ENCODE measurements at regions not wholly inside any gene's neighbourhood (a gene's known extent, or its start where the extent isn't known, plus 50 kb on each side); places are given as distances from the start of the nearest gene placed in this dataset.

GRCh38 chr15:79593119-79593869, 161.2 kb downstream of the MINAR1 start:
- Histone ChIP-seq H3K79me2 (ENCODE audit: insufficient read depth, low read depth) (no peaks in the 10 kb centered on the region), H3K36me3 (ENCODE audit: insufficient read depth) (no peaks in the 10 kb centered on the region), H3K9ac (no peak overlapping the region), H4K20me1 (ENCODE audit: insufficient read depth) (no peaks in the 10 kb centered on the region), H3K4me3 (IDR thresholded peaks at IDR 0.05; ENCODE audit: insufficient read depth, low read depth, low read length) (no peak overlapping the region), H3K27ac (no peak overlapping the region), H3K4me1 (ENCODE audit: low read depth, poor library complexity, severe bottlenecking) (peaks cover 3% of the 10 kb centered on the region), H3K4me2 (no peak overlapping the region), H3K27me3 (ENCODE audit: insufficient read depth, low read depth) (no peaks in the 10 kb centered on the region), H2AFZ (ENCODE audit: low read depth) (no peak overlapping the region)
- no peak; the same call in 1 of the 2 replicates for TF ChIP-seq CTCF (conservative IDR thresholded peaks at IDR 0.05; ENCODE audit: low read depth, low read length)

- Histone ChIP-seq H3K27ac (no peak overlapping the region), H3K79me2 (ENCODE audit: insufficient read depth, low read depth) (no peaks in the 10 kb centered on the region), H3K9ac (no peak overlapping the region), H3K36me3 (ENCODE audit: insufficient read depth) (no peaks in the 10 kb centered on the region), H2AFZ (ENCODE audit: low read depth) (peak overlapping the region; percentile 86; the same call in 1 of the 2 replicates), H4K20me1 (ENCODE audit: insufficient read depth) (no peaks in the 10 kb centered on the region), H3K4me3 (IDR thresholded peaks at IDR 0.05; ENCODE audit: insufficient read depth, low read depth, low read length) (no peak overlapping the region), H3K27me3 (ENCODE audit: insufficient read depth, low read depth) (no peaks in the 10 kb centered on the region), H3K4me1 (ENCODE audit: low read depth, poor library complexity, severe bottlenecking) (peaks cover 3% of the 10 kb centered on the region), H3K4me2 (0 out of 2 replicates have a peak overlapping the region, but pooled peaks have one; percentile 17)
- no peak for TF ChIP-seq CTCF (conservative IDR thresholded peaks at IDR 0.05; ENCODE audit: low read depth, low read length)
Measured at GRCh38 chr15:79595306-79595705, 163.2 kb downstream of the MINAR1 start.

- H3K36me3 ChIP-seq (ENCODE audit: insufficient read depth) = no peaks in the 10 kb centered on the region
- no peak overlapping the region for H3K27ac ChIP-seq
- peaks cover 3% of the 10 kb centered on the region for H3K4me1 ChIP-seq (ENCODE audit: low read depth, poor library complexity, severe bottlenecking)
- peak overlapping the region; percentile 86; the same call in 1 of the 2 replicates for H2AFZ ChIP-seq (ENCODE audit: low read depth)
- no peaks in the 10 kb centered on the region for H4K20me1 ChIP-seq (ENCODE audit: insufficient read depth)
- 0 out of 2 replicates have a peak overlapping the region, but pooled peaks have one; percentile 17 for H3K4me2 ChIP-seq
- H3K4me3 ChIP-seq (IDR thresholded peaks at IDR 0.05; ENCODE audit: insufficient read depth, low read depth, low read length) = no peak overlapping the region
- TF ChIP-seq CTCF (conservative IDR thresholded peaks at IDR 0.05; ENCODE audit: low read depth, low read length) = peak; percentile 96
- no peaks in the 10 kb centered on the region for H3K27me3 ChIP-seq (ENCODE audit: insufficient read depth, low read depth)
- no peaks in the 10 kb centered on the region for H3K79me2 ChIP-seq (ENCODE audit: insufficient read depth, low read depth)
- H3K9ac ChIP-seq = no peak overlapping the region
Measured at GRCh38 chr15:79595995-79596622, 164.0 kb downstream of the MINAR1 start.

GRCh38 chr15:79598639-79599038, 166.5 kb downstream of the MINAR1 start:
- Histone ChIP-seq H3K4me2 (no peak overlapping the region), H4K20me1 (ENCODE audit: insufficient read depth) (no peaks in the 10 kb centered on the region), H3K36me3 (ENCODE audit: insufficient read depth) (no peaks in the 10 kb centered on the region), H3K27me3 (ENCODE audit: insufficient read depth, low read depth) (no peaks in the 10 kb centered on the region), H3K27ac (no peak overlapping the region), H3K4me1 (ENCODE audit: low read depth, poor library complexity, severe bottlenecking) (peaks cover 3% of the 10 kb centered on the region), H3K4me3 (IDR thresholded peaks at IDR 0.05; ENCODE audit: insufficient read depth, low read depth, low read length) (no peak overlapping the region), H3K9ac (no peak overlapping the region), H3K79me2 (ENCODE audit: insufficient read depth, low read depth) (no peaks in the 10 kb centered on the region), H2AFZ (ENCODE audit: low read depth) (no peak overlapping the region)
- TF ChIP-seq CTCF (conservative IDR thresholded peaks at IDR 0.05; ENCODE audit: low read depth, low read length) = no peak

Measured in KMS-11 (cell line).